ENCODE measurements at regions not wholly inside any gene's neighbourhood (a gene's known extent, or its start where the extent isn't known, plus 50 kb on each side); places are given as distances from the start of the nearest gene placed in this dataset.

GRCh38 chr6:971981-972640 lies 279.2 kb upstream of the EXOC2 start:
- TF ChIP-seq POLR2A (IDR thresholded peaks at IDR 0.05; ENCODE audit: low read length) (no peak), GATA1 (IDR thresholded peaks at IDR 0.05; ENCODE audit: low read depth, low read length) (no peak)
